H54 (cell line): ENCODE measurements at regions not wholly inside any gene's neighbourhood (a gene's known extent, or its start where the extent isn't known, plus 50 kb on each side); places are given as distances from the start of the nearest gene placed in this dataset.

ENCODE experiments used
- DNase-seq: peaks from one replicate; pipeline ENCODE4 v3.0.0; 2011; ENCODE audit warnings: low spot score, mixed read lengths; ENCODE audit not compliant: insufficient read length
- FAIRE-seq: peaks from 3 replicates; lab custom pipeline; 2011; peaks lifted over from hg19 to GRCh38; lab: Jason Lieb, UNC
- POLR2A ChIP-seq: IDR thresholded peaks from 2 replicates; pipeline ENCODE4 v1.6.1; 2011; ENCODE audit warnings: low read depth, mild to moderate bottlenecking, low read length

DNA sequence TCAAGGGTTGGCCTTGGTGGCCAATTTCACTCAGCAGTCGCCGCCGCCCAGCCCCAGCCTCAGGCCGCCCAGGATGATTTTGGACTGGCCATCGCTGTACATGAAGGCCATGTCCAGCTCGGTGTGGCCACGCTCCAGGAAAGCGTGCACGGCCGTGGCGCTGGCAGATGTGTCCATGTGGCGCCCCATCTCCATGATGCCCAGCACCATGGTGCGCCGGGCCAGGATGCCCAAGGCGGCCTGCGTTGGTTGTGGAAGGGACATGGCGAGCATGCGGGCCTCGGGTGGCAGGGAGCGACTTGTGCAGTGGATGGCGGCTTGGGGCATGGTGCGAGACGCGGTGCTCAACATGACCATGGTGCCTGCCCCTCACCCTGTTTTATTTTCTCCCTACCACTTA lies 55.4 kb downstream of the ZCCHC12 start:
- DNase-seq, result no peak
- FAIRE-seq, result no peak
- TF ChIP-seq POLR2A, result no peak

- FAIRE-seq (no peak), DNase-seq (no peak)
- no peak for TF ChIP-seq POLR2A
Measured at GRCh38 chrX:118879586-118879985, 56.0 kb downstream of the ZCCHC12 start.

DNA sequence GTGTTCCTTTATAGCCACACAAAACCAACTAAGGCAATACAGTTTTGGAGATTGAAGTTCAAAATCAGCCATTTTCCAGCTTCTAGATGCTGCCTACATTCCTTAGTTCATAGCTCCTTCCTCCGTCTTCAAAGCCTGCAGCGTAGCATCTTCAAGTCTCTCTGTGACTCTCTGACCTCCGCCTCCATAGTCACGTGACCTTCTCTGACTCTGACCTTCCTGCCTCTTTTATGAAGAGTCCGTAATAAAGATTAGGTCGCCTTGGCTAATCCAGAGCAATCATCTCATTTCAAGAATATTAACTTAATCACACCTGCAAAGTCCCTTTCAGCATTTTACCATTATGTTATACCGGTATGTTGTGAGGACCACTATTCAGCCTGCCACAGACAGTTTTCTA lies 60.4 kb downstream of the ZCCHC12 start:
- FAIRE-seq, result no peak
- no peak for DNase-seq
- no peak for TF ChIP-seq POLR2A

DNA sequence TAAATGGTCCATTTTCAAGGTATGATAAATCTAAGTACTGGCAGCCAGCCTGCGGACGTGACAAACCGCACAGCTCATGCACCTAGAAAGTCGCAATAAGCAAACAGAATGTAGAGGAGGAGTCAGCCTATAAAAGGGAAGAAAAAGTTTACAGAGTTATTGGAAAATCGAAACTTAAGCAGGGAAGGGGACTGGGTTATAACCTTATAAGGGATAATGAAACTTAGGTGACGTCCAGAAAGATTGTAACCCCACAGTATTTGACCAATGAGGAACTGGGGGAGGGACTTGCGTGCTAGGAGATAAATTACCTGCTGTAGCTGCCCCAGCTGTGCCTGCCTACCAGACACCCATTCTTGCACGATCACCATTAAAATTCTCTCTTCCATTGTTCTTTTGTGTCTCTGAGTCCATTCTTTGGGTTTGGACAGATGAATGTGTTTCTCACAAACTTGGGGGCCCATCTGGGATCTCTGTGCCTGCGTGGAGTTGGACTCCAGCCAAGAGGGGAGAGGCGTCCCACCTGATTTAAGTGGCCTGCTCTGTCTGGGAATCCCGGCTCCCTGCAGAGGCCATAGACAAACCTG lies 61.0 kb downstream of the ZCCHC12 start:
- no peak for TF ChIP-seq POLR2A
- peak; percentile 15 for FAIRE-seq
- DNase-seq, result no peak

DNA sequence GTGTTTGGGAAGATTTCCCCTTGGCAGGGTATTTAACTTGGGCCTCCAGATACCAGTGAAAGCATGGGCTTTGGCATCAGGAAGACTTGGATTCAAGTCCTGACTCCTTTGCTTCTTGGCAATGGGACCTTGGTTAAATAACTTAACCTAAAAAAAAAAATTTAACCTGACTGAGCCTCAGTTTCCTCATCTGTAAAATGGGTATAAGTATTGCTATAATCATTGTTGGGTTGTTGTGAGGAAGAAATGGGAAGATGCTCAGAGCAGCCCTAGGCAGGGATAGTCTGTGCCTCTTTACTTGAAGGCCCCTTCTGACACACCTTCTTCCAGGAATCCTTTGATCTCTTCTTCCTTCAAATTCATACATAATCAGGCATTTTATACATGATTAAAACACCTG lies 70.3 kb downstream of the ZCCHC12 start:
- FAIRE-seq, result no peak
- no peak for TF ChIP-seq POLR2A
- DNase-seq, result no peak

GRCh38 chrX:118901991-118902390 lies 72.4 kb upstream of the LONRF3 start:
- no peak for FAIRE-seq
- DNase-seq, result no peak
- no peak for TF ChIP-seq POLR2A

GRCh38 chrX:118904218-118904617 lies 70.2 kb upstream of the LONRF3 start:
- FAIRE-seq (no peak), DNase-seq (no peak)
- TF ChIP-seq POLR2A, result no peak

GRCh38 chrX:118904664-118905063 lies 69.8 kb upstream of the LONRF3 start:
- DNase-seq, result no peak
- FAIRE-seq, result no peak
- TF ChIP-seq POLR2A, result no peak
